HG02763 (cell line): ENCODE measurements at regions not wholly inside any gene's neighbourhood (a gene's known extent, or its start where the extent isn't known, plus 50 kb on each side); places are given as distances from the start of the nearest gene placed in this dataset.
"Not testable (repeated sequence)": the region's sequence is repeated elsewhere in the genome, so short reads cannot be mapped to it uniquely, and the experiment has no call there.

ENCODE experiments used
- ATAC-seq: cut with Tn5 transposase; IDR thresholded peaks from one replicate; pipeline ENCODE4 v1.9.1; 2021; ENCODE audit warnings: mild to moderate bottlenecking, moderate library complexity; ENCODE audit not compliant: unreplicated experiment

- ATAC-seq = no peak
These were observed 52.0 kb upstream of the CPM start for GRCh38 chr12:68984796-68985573.

- ATAC-seq = not testable (repeated sequence)
These were observed 64.6 kb upstream of the CPM start for GRCh38 chr12:68997526-68997925.

GRCh38 chr12:68998041-68998440, 65.1 kb upstream of the CPM start:
- no peak for ATAC-seq

GRCh38 chr12:69000074-69000473, 67.1 kb upstream of the CPM start:
- ATAC-seq = no peak

GRCh38 chr12:69000540-69001243, 67.7 kb upstream of the CPM start:
- ATAC-seq = no peak

GRCh38 chr12:69001251-69001650, 68.3 kb upstream of the CPM start:
- no peak for ATAC-seq

- ATAC-seq = no peak
These were observed 70.0 kb upstream of the CPM start for GRCh38 chr12:69002969-69003368.

GRCh38 chr12:69003991-69004390, 71.0 kb upstream of the CPM start:
- no peak for ATAC-seq

GRCh38 chr12:69007101-69007854, 74.3 kb upstream of the CPM start:
- no peak for ATAC-seq

GRCh38 chr12:69007855-69008351, 74.9 kb upstream of the CPM start:
- ATAC-seq = no peak

GRCh38 chr12:69008520-69008919, 75.5 kb upstream of the CPM start:
- no peak for ATAC-seq

GRCh38 chr12:69014047-69014446, 81.1 kb upstream of the CPM start:
- no peak for ATAC-seq

- no peak for ATAC-seq
These were observed 82.0 kb upstream of the CPM start for GRCh38 chr12:69015017-69015416.

- no peak for ATAC-seq
These were observed 82.9 kb upstream of the CPM start for GRCh38 chr12:69015831-69016230.

- ATAC-seq = no peak
These were observed 86.1 kb upstream of the CPM start for GRCh38 chr12:69019082-69019481.

GRCh38 chr12:69019910-69020309, 86.9 kb upstream of the CPM start:
- no peak for ATAC-seq

- ATAC-seq = no peak
These were observed 89.7 kb upstream of the CPM start for GRCh38 chr12:69022674-69023073.

- no peak for ATAC-seq
These were observed 90.9 kb upstream of the CPM start for GRCh38 chr12:69023840-69024239.

- ATAC-seq = no peak
These were observed 91.4 kb upstream of the CPM start for GRCh38 chr12:69024413-69024812.

- ATAC-seq = no peak
These were observed 91.9 kb upstream of the CPM start for GRCh38 chr12:69024907-69025306.

- no peak for ATAC-seq
These were observed 93.4 kb upstream of the CPM start for GRCh38 chr12:69026336-69026735.
